K562 (cell line): ENCODE measurements at regions not wholly inside any gene's neighbourhood (a gene's known extent, or its start where the extent isn't known, plus 50 kb on each side); places are given as distances from the start of the nearest gene placed in this dataset.

Experiments
- CREB1 ChIP-seq, 2 experiments: sonication (generic) in 1 of 2; formaldehyde crosslinking in 1 of 2; IDR thresholded peaks; 2 replicates each; pipeline versions ENCODE4 v1.6.1 to v1.8.0; 2012 to 2022; ENCODE audit warnings: inconsistent platforms in 1 of 2, mild to moderate bottlenecking in 1 of 2, missing genetic modification reagents in 1 of 2, moderate library complexity in 1 of 2
- CTBP1 ChIP-seq: fragments of 450-650 bp; IDR thresholded peaks from 2 replicates; pipeline ENCODE4 v1.6.1; 2016; ENCODE audit warnings: borderline replicate concordance
- CTCF ChIP-seq, 3 experiments: IDR thresholded peaks in 2 of 3; conservative IDR thresholded peaks in 1 of 3; 2 replicates each; pipeline ENCODE4 v1.5.1; 2011 to 2012; ENCODE audit warnings: low read length in 3 of 3, mild to moderate bottlenecking in 3 of 3, control low read depth in 2 of 3, improper control_type of control experiment in 1 of 3, inconsistent platforms in 1 of 3, low read depth in 1 of 3, mixed read lengths in 1 of 3, moderate library complexity in 1 of 3; ENCODE audit not compliant: insufficient read depth in 2 of 3
- E2F5 ChIP-seq: sonication (generic); formaldehyde crosslinking; IDR thresholded peaks from 2 replicates; pipeline ENCODE4 v1.8.0; 2022; ENCODE audit warnings: mild to moderate bottlenecking, missing genetic modification reagents
- RAD21 ChIP-seq, 2 experiments: fragments of 250-450 bp in 1 of 2; fragments of 450-650 bp in 1 of 2; sonication (Bioruptor Pico) in 1 of 2; formaldehyde crosslinking in 1 of 2; IDR thresholded peaks in 1 of 2; conservative IDR thresholded peaks in 1 of 2; 2 replicates each; pipeline versions ENCODE4 v1.4.0 to v1.8.0; 2020 to 2022; ENCODE audit warnings: mild to moderate bottlenecking in 2 of 2, moderate library complexity in 1 of 2
- TEAD2 ChIP-seq: fragments of 450-650 bp; IDR thresholded peaks from 2 replicates; pipeline ENCODE4 v1.6.1; 2016; ENCODE audit warnings: missing genetic modification characterization, control low read depth, missing compliant biosample characterization

- TF ChIP-seq E2F5 (CRISPR knock-in tag) (no peak), TEAD2 (tag) (no peak), RAD21 (CRISPR knock-in tag; conservative IDR thresholded peaks at IDR 0.05 in 1 of 2, IDR thresholded peaks at IDR 0.05 in 1 of 2) (no peak), CTCF (IDR thresholded peaks at IDR 0.05 in 2 of 3, conservative IDR thresholded peaks at IDR 0.05 in 1 of 3; ENCODE audit: insufficient read depth in 2 of 3, low read depth in 1 of 3, low read length in 3 of 3) (peak in 1 of 3 experiments; percentile 18; a peak in 1 of 6 replicates), CTBP1 (no peak), CREB1 (IDR thresholded peaks at IDR 0.05) (no peak), CREB1 (CRISPR knock-in tag; IDR thresholded peaks at IDR 0.05) (no peak)
These were observed 124.3 kb upstream of the TMEM170B start for GRCh38 chr6:11413117-11413687.
